ENCODE measurements at regions not wholly inside any gene's neighbourhood (a gene's known extent, or its start where the extent isn't known, plus 50 kb on each side); places are given as distances from the start of the nearest gene placed in this dataset.

GRCh38 chr3:86245360-86245759, 745.6 kb downstream of the VGLL3 start:
- Histone ChIP-seq H3K36me3 (ENCODE audit: insufficient read depth, low read length) (no peaks in the 10 kb centered on the region), H3K27ac (ENCODE audit: low read depth, low read length) (no peak overlapping the region), H3K4me1 (ENCODE audit: insufficient read depth, low read length) (no peaks in the 10 kb centered on the region), H3K4me3 (ENCODE audit: low read length in 2 of 2) (no peak overlapping the region), H3K9me3 (ENCODE audit: control insufficient read depth in 1 of 2, low read length in 2 of 2) (no peaks in the 10 kb centered on the region), H3K27me3 (ENCODE audit: insufficient read depth, low read length) (no peaks in the 10 kb centered on the region)
- Mint-ChIP-seq H3K4me1 (no peaks in the 10 kb centered on the region), H3K36me3 (no peaks in the 10 kb centered on the region), H3K4me3 (no peak overlapping the region), H3K27me3 (no peaks in the 10 kb centered on the region), H3K9me3 (peaks cover 2 to 24% (median 17%) of the 10 kb centered on the region in 8 donors), H3K27ac (no peak overlapping the region)
- no peak for DNase-seq
- intact Hi-C loops (cut with micrococcal nuclease), result no loop called here
- ChIA-PET CTCF (ENCODE audit: partially characterized antibody) (no interaction called here), POLR2A (ENCODE audit: partially characterized antibody) (no interaction called here)

- no peaks in the 10 kb centered on the region for H3K36me3 Mint-ChIP-seq
- intact Hi-C loops (cut with micrococcal nuclease), result no loop called here
These were observed 746.0 kb downstream of the VGLL3 start for GRCh38 chr3:86244905-86245304.

GRCh38 chr3:86239946-86240345, 751.0 kb downstream of the VGLL3 start:
- Mint-ChIP-seq H3K4me3 (no peak overlapping the region), H3K4me1 (no peaks in the 10 kb centered on the region), H3K27me3 (no peaks in the 10 kb centered on the region), H3K9me3 (peaks cover 0 to 10% (median 6%) of the 10 kb centered on the region in 8 donors), H3K27ac (no peak overlapping the region), H3K36me3 (no peaks in the 10 kb centered on the region)
- ChIA-PET CTCF (ENCODE audit: partially characterized antibody) (no interaction called here), POLR2A (ENCODE audit: partially characterized antibody) (no interaction called here)
- intact Hi-C loops (cut with micrococcal nuclease), result no loop called here
- Histone ChIP-seq H3K36me3 (ENCODE audit: insufficient read depth, low read length) (no peaks in the 10 kb centered on the region), H3K4me1 (ENCODE audit: insufficient read depth, low read length) (no peaks in the 10 kb centered on the region), H3K27ac (ENCODE audit: low read depth, low read length) (no peak overlapping the region), H3K4me3 (ENCODE audit: low read length in 2 of 2) (no peak overlapping the region), H3K9me3 (ENCODE audit: control insufficient read depth in 1 of 2, low read length in 2 of 2) (no peaks in the 10 kb centered on the region), H3K27me3 (ENCODE audit: insufficient read depth, low read length) (no peaks in the 10 kb centered on the region)
- no peak for DNase-seq

More at GRCh38 chr3:86244905-86245304, 746.0 kb downstream of the VGLL3 start:
- ChIA-PET CTCF (ENCODE audit: partially characterized antibody) (interaction anchor here (0.6 kb wide), 1 partner anchor 12 kb away, joined by 3 read pairs; no protein-coding TSS in a partner anchor), POLR2A (ENCODE audit: partially characterized antibody) (no interaction called here)
- no peak overlapping the region for H3K27ac Mint-ChIP-seq
- no peak overlapping the region for H3K4me3 Mint-ChIP-seq
- DNase-seq, result no peak
- Histone ChIP-seq H3K4me3 (ENCODE audit: low read length in 2 of 2) (no peak overlapping the region), H3K9me3 (ENCODE audit: control insufficient read depth in 1 of 2, low read length in 2 of 2) (no peaks in the 10 kb centered on the region), H3K27me3 (ENCODE audit: insufficient read depth, low read length) (no peaks in the 10 kb centered on the region), H3K4me1 (ENCODE audit: insufficient read depth, low read length) (no peaks in the 10 kb centered on the region), H3K36me3 (ENCODE audit: insufficient read depth, low read length) (no peaks in the 10 kb centered on the region), H3K27ac (ENCODE audit: low read depth, low read length) (no peak overlapping the region)
- H3K9me3 Mint-ChIP-seq, result peaks cover 2 to 23% (median 16%) of the 10 kb centered on the region in 8 donors
- no peaks in the 10 kb centered on the region for H3K27me3 Mint-ChIP-seq
- no peaks in the 10 kb centered on the region for H3K4me1 Mint-ChIP-seq

GRCh38 chr3:86234506-86235254, 756.3 kb downstream of the VGLL3 start:
- Mint-ChIP-seq H3K27me3 (no peaks in the 10 kb centered on the region), H3K36me3 (no peaks in the 10 kb centered on the region), H3K27ac (no peak overlapping the region), H3K4me3 (no peak overlapping the region), H3K9me3 (peaks cover 0 to 11% (median 4%) of the 10 kb centered on the region in 8 donors), H3K4me1 (no peaks in the 10 kb centered on the region)
- H3K27ac ChIP-seq (ENCODE audit: low read depth, low read length), result no peak overlapping the region
- H3K9me3 ChIP-seq (ENCODE audit: control insufficient read depth in 1 of 2, low read length in 2 of 2), result no peaks in the 10 kb centered on the region
- no peaks in the 10 kb centered on the region for H3K36me3 ChIP-seq (ENCODE audit: insufficient read depth, low read length)
- H3K4me3 ChIP-seq (ENCODE audit: low read length in 2 of 2), result no peak overlapping the region
- POLR2A ChIA-PET (ENCODE audit: partially characterized antibody), result no interaction called here
- no peak for DNase-seq
- intact Hi-C loops (cut with micrococcal nuclease), result no loop called here
- no peaks in the 10 kb centered on the region for H3K4me1 ChIP-seq (ENCODE audit: insufficient read depth, low read length)
- CTCF ChIA-PET (ENCODE audit: partially characterized antibody), result no interaction called here
- H3K27me3 ChIP-seq (ENCODE audit: insufficient read depth, low read length), result no peaks in the 10 kb centered on the region

- Mint-ChIP-seq H3K36me3 (no peaks in the 10 kb centered on the region), H3K4me1 (no peaks in the 10 kb centered on the region), H3K9me3 (peaks cover 0 to 5% (median 2%) of the 10 kb centered on the region in 8 donors), H3K27ac (no peak overlapping the region), H3K4me3 (no peak overlapping the region), H3K27me3 (no peaks in the 10 kb centered on the region)
- ChIA-PET POLR2A (ENCODE audit: partially characterized antibody) (no interaction called here), CTCF (ENCODE audit: partially characterized antibody) (no interaction called here)
- no peaks in the 10 kb centered on the region for H3K9me3 ChIP-seq (ENCODE audit: control insufficient read depth in 1 of 2, low read length in 2 of 2)
- H3K4me3 ChIP-seq (ENCODE audit: low read length in 2 of 2), result no peak overlapping the region
- no peaks in the 10 kb centered on the region for H3K4me1 ChIP-seq (ENCODE audit: insufficient read depth, low read length)
- no peak for DNase-seq
- H3K27me3 ChIP-seq (ENCODE audit: insufficient read depth, low read length), result no peaks in the 10 kb centered on the region
- intact Hi-C loops (cut with micrococcal nuclease), result no loop called here
- H3K27ac ChIP-seq (ENCODE audit: low read depth, low read length), result no peak overlapping the region
- no peaks in the 10 kb centered on the region for H3K36me3 ChIP-seq (ENCODE audit: insufficient read depth, low read length)
These were observed 760.2 kb downstream of the VGLL3 start for GRCh38 chr3:86230762-86231161.

GRCh38 chr3:86229775-86230094, 761.2 kb downstream of the VGLL3 start:
- Mint-ChIP-seq H3K4me1 (no peaks in the 10 kb centered on the region), H3K36me3 (no peaks in the 10 kb centered on the region), H3K27ac (no peak overlapping the region), H3K4me3 (no peak overlapping the region), H3K27me3 (no peaks in the 10 kb centered on the region), H3K9me3 (peaks cover 0 to 5% (median 2%) of the 10 kb centered on the region in 8 donors)
- no peak for DNase-seq
- Histone ChIP-seq H3K27me3 (ENCODE audit: insufficient read depth, low read length) (no peaks in the 10 kb centered on the region), H3K9me3 (ENCODE audit: control insufficient read depth in 1 of 2, low read length in 2 of 2) (no peaks in the 10 kb centered on the region), H3K36me3 (ENCODE audit: insufficient read depth, low read length) (no peaks in the 10 kb centered on the region), H3K4me3 (ENCODE audit: low read length in 2 of 2) (no peak overlapping the region), H3K4me1 (ENCODE audit: insufficient read depth, low read length) (no peaks in the 10 kb centered on the region), H3K27ac (ENCODE audit: low read depth, low read length) (no peak overlapping the region)
- CTCF ChIA-PET (ENCODE audit: partially characterized antibody), result no interaction called here
- POLR2A ChIA-PET (ENCODE audit: partially characterized antibody), result no interaction called here
- intact Hi-C loops (cut with micrococcal nuclease), result no loop called here

GRCh38 chr3:86229086-86229774, 761.7 kb downstream of the VGLL3 start:
- no peaks in the 10 kb centered on the region for H3K27me3 ChIP-seq (ENCODE audit: insufficient read depth, low read length)
- Mint-ChIP-seq H3K27ac (no peak overlapping the region), H3K4me3 (no peak overlapping the region), H3K4me1 (no peaks in the 10 kb centered on the region), H3K27me3 (no peaks in the 10 kb centered on the region), H3K36me3 (no peaks in the 10 kb centered on the region), H3K9me3 (peaks cover 0 to 5% (median 2%) of the 10 kb centered on the region in 8 donors)
- no peaks in the 10 kb centered on the region for H3K36me3 ChIP-seq (ENCODE audit: insufficient read depth, low read length)
- CTCF ChIA-PET (ENCODE audit: partially characterized antibody), result no interaction called here
- no peaks in the 10 kb centered on the region for H3K9me3 ChIP-seq (ENCODE audit: control insufficient read depth in 1 of 2, low read length in 2 of 2)
- intact Hi-C loops (cut with micrococcal nuclease), result no loop called here
- H3K4me1 ChIP-seq (ENCODE audit: insufficient read depth, low read length), result no peaks in the 10 kb centered on the region
- no peak overlapping the region for H3K27ac ChIP-seq (ENCODE audit: low read depth, low read length)
- POLR2A ChIA-PET (ENCODE audit: partially characterized antibody), result no interaction called here
- no peak overlapping the region for H3K4me3 ChIP-seq (ENCODE audit: low read length in 2 of 2)
- no peak for DNase-seq
